Esophagus muscularis mucosa (tissue), 4 donors: ENCODE measurements at regions not wholly inside any gene's neighbourhood (a gene's known extent, or its start where the extent isn't known, plus 50 kb on each side); places are given as distances from the start of the nearest gene placed in this dataset.

Experiments used
- DNase-seq: peaks from one replicate; pipeline ENCODE4 v3.0.0-alpha.2; 2017; ENCODE audit errors: extremely low spot score
- H3K27ac ChIP-seq, 4 donors: fragments of 200-600 bp; sonication (generic); replicated peaks in 1 of 4; 1 replicate in 3 of 4; 2 replicates in 1 of 4; pipeline ENCODE4 v1.5.1; 2016 to 2019; ENCODE audit warnings: mild to moderate bottlenecking in 1 of 4
- H3K27me3 ChIP-seq, 4 donors: fragments of 200-600 bp; sonication (generic); one replicate each; pipeline versions ENCODE4 v1.5.1 to v1.6.0; 2016 to 2019
- H3K36me3 ChIP-seq, 4 donors: fragments of 200-600 bp; sonication (generic); one replicate each; pipeline ENCODE4 v1.5.1; 2016 to 2019
- H3K4me1 ChIP-seq, 4 donors: fragments of 200-600 bp; sonication (generic); one replicate each; pipeline ENCODE4 v1.5.1; 2016 to 2019
- H3K4me3 ChIP-seq, 4 donors: fragments of 200-600 bp; sonication (generic); 1 replicate in 2 of 4; 2 replicates in 2 of 4; pipeline ENCODE4 v1.5.1; 2016 to 2019; ENCODE audit warnings: mild to moderate bottlenecking in 4 of 4, moderate library complexity in 1 of 4
- H3K9me3 ChIP-seq, 4 donors: fragments of 200-600 bp; sonication (generic); 1 replicate in 3 of 4; 2 replicates in 1 of 4; pipeline ENCODE4 v1.5.1; 2016 to 2019
- EP300 ChIP-seq: sonication (generic); formaldehyde crosslinking; IDR thresholded peaks from one replicate; pipeline ENCODE4 v1.6.1; 2017; ENCODE audit warnings: antibody characterized with exemption
- POLR2A ChIP-seq: fragments of 450-650 bp; IDR thresholded peaks from one replicate; pipeline ENCODE4 v1.6.1; 2017; ENCODE audit warnings: antibody characterized with exemption, moderate library complexity, mild to moderate bottlenecking, low read depth
- POLR2AphosphoS5 ChIP-seq, 2 donors: sonication (generic); formaldehyde crosslinking; IDR thresholded peaks; one replicate each; pipeline ENCODE4 v1.6.1; 2017; ENCODE audit warnings: antibody characterized with exemption in 2 of 2
- WGBS: methylation state at CpG from one replicate; pipeline ENCODE4 v1.1.5; 2018; 5-methylcytosine and 5-hydroxymethylcytosine counted together
- intact Hi-C: fragments of 100-400 bp; cut with DNase I; formaldehyde crosslinking; loops from one replicate; pipeline ENCODE4 v1.15.1; 2023
- TF ChIP-seq, protein P1 (sequence below), 3 experiments: fragments of 200-600 bp in 2 of 3; fragments of 450-650 bp in 1 of 3; sonication (generic) in 2 of 3; IDR thresholded peaks; one replicate each; pipeline ENCODE4 v1.5.1; 2017 to 2019; ENCODE audit warnings: antibody characterized with exemption in 3 of 3, mild to moderate bottlenecking in 2 of 3, moderate library complexity in 1 of 3

- no peaks in the 10 kb centered on the region for H3K27me3 ChIP-seq
- no peak overlapping the region for H3K27ac ChIP-seq
- intact Hi-C loops = no loop called here
- H3K36me3 ChIP-seq = no peaks in the 10 kb centered on the region
- H3K4me3 ChIP-seq = no peak overlapping the region
- WGBS = 87% methylated on average over 2 of the region's 2 CpGs
- H3K4me1 ChIP-seq = no peaks in the 10 kb centered on the region
- no peak for DNase-seq
- H3K9me3 ChIP-seq = no peaks in the 10 kb centered on the region
- TF ChIP-seq, protein P1, sequence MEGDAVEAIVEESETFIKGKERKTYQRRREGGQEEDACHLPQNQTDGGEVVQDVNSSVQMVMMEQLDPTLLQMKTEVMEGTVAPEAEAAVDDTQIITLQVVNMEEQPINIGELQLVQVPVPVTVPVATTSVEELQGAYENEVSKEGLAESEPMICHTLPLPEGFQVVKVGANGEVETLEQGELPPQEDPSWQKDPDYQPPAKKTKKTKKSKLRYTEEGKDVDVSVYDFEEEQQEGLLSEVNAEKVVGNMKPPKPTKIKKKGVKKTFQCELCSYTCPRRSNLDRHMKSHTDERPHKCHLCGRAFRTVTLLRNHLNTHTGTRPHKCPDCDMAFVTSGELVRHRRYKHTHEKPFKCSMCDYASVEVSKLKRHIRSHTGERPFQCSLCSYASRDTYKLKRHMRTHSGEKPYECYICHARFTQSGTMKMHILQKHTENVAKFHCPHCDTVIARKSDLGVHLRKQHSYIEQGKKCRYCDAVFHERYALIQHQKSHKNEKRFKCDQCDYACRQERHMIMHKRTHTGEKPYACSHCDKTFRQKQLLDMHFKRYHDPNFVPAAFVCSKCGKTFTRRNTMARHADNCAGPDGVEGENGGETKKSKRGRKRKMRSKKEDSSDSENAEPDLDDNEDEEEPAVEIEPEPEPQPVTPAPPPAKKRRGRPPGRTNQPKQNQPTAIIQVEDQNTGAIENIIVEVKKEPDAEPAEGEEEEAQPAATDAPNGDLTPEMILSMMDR (IDR thresholded peaks at IDR 0.05) = no peak
- TF ChIP-seq EP300 (no peak), POLR2A (no peak), POLR2AphosphoS5 (IDR thresholded peaks at IDR 0.05) (no peak)
These were observed 994.2 kb downstream of the ADGRL3 start for GRCh38 chr4:62194342-62194741.

GRCh38 chr4:62193761-62194160, 993.6 kb downstream of the ADGRL3 start:
- Histone ChIP-seq H3K27me3 (no peaks in the 10 kb centered on the region), H3K4me3 (no peak overlapping the region), H3K27ac (no peak overlapping the region), H3K4me1 (no peaks in the 10 kb centered on the region), H3K9me3 (no peaks in the 10 kb centered on the region), H3K36me3 (no peaks in the 10 kb centered on the region)
- intact Hi-C loops = no loop called here
- WGBS = 76% methylated on average over 3 of the region's 3 CpGs
- no peak for DNase-seq
- TF ChIP-seq POLR2AphosphoS5 (IDR thresholded peaks at IDR 0.05) = no peak
- TF ChIP-seq, protein P1 (IDR thresholded peaks at IDR 0.05) = no peak
- TF ChIP-seq POLR2A = no peak
- TF ChIP-seq EP300 = no peak

- Histone ChIP-seq H3K27ac (no peak overlapping the region), H3K36me3 (no peaks in the 10 kb centered on the region), H3K4me3 (no peak overlapping the region), H3K27me3 (no peaks in the 10 kb centered on the region), H3K9me3 (no peaks in the 10 kb centered on the region), H3K4me1 (no peaks in the 10 kb centered on the region)
- no peak for DNase-seq
- WGBS = 63% methylated on average over 7 of the region's 7 CpGs
- intact Hi-C loops = no loop called here
- TF ChIP-seq POLR2A (no peak), POLR2AphosphoS5 (IDR thresholded peaks at IDR 0.05) (no peak), EP300 (no peak)
- TF ChIP-seq, protein P1 (IDR thresholded peaks at IDR 0.05) = no peak
These were observed 991.5 kb downstream of the ADGRL3 start for GRCh38 chr4:62191451-62192240.

- H3K4me1 ChIP-seq = no peaks in the 10 kb centered on the region
- no peak overlapping the region for H3K4me3 ChIP-seq
- DNase-seq = no peak
- H3K27me3 ChIP-seq = no peaks in the 10 kb centered on the region
- WGBS = 79% methylated on average over 1 of the region's 1 CpG
- intact Hi-C loops = no loop called here
- H3K36me3 ChIP-seq = no peaks in the 10 kb centered on the region
- no peaks in the 10 kb centered on the region for H3K9me3 ChIP-seq
- no peak overlapping the region for H3K27ac ChIP-seq
- TF ChIP-seq POLR2AphosphoS5 (IDR thresholded peaks at IDR 0.05) = no peak
- no peak for TF ChIP-seq EP300
These were observed 970.1 kb downstream of the ADGRL3 start for GRCh38 chr4:62170235-62170634.

GRCh38 chr4:62168681-62169080, 968.6 kb downstream of the ADGRL3 start:
- DNase-seq = no peak
- H3K36me3 ChIP-seq = no peaks in the 10 kb centered on the region
- WGBS = 80% methylated on average over 1 of the region's 1 CpG
- no peaks in the 10 kb centered on the region for H3K27me3 ChIP-seq
- no peaks in the 10 kb centered on the region for H3K4me1 ChIP-seq
- no peak overlapping the region for H3K27ac ChIP-seq
- H3K4me3 ChIP-seq = no peak overlapping the region
- H3K9me3 ChIP-seq = no peaks in the 10 kb centered on the region
- intact Hi-C loops = no loop called here
- no peak for TF ChIP-seq POLR2AphosphoS5 (IDR thresholded peaks at IDR 0.05)
- TF ChIP-seq EP300 = no peak
- TF ChIP-seq, protein P1 (IDR thresholded peaks at IDR 0.05) = no peak
- no peak for TF ChIP-seq POLR2A
